ENCODE measurements at regions not wholly inside any gene's neighbourhood (a gene's known extent, or its start where the extent isn't known, plus 50 kb on each side); places are given as distances from the start of the nearest gene placed in this dataset.
A peak's percentile ranks its signal among the peaks of the same experiment; 100 is the strongest.
"Not testable (repeated sequence)": the region's sequence is repeated elsewhere in the genome, so short reads cannot be mapped to it uniquely, and the experiment has no call there.

DNA sequence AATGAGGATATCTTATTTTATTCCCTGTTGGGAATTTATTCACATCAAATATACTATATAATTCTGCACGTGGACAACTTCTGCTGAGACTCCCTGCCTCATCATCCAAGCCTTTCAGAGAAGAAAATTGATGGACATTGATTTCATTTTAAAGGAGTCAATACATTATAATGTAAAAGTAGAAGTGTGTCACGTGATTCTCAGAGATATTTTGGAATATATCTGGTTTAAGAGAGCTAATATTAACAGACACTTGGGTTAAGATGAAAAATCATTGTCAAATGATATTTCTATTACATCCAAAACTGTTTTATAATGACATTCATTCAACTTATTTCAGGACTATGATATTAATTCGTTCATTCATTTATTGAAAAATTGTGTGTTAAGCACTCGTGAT lies 314.2 kb downstream of the ADGRL2 start:
- DNase-seq = no peak

DNA sequence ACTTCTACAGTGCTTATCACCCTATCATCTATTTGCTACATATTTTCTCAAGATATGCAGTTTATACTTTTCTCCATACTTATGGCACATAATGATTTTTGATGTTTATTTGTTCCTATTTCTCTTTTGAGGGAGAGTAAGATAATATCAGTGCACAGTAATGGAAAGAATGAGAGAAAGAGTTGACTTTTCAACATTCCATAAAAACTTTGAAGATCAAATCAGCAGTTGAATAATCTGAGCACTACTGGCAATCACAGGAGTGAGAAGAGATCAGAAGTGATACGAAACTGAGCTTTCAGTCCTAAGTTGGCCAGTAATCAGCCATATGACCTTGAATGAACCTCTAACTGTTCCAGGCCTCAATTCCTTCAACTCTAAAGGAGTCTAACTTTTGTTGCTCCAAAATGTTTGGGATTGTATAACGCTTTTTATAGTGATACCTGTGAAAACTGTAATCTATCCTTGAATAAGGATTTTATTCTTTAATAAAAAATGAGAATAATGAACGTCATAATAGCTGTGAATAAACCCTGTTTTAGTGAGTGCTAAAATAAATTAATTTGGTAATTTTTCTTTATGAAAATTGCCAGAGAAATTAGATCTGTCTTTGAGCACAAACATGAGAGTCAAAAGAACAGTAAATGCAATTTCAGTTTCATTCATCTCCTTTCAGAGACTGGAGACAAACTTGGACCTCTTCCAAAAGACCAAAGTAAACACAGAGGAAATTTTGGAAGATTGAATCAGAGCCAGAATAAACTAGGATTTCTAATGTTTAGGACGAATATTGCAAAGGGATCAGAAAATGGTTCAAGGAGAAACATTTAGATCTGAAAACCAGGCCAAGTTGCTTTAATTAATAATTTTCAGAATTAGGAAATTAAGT lies 309.9 kb downstream of the ADGRL2 start:
- peak; percentile 58 for DNase-seq

DNA sequence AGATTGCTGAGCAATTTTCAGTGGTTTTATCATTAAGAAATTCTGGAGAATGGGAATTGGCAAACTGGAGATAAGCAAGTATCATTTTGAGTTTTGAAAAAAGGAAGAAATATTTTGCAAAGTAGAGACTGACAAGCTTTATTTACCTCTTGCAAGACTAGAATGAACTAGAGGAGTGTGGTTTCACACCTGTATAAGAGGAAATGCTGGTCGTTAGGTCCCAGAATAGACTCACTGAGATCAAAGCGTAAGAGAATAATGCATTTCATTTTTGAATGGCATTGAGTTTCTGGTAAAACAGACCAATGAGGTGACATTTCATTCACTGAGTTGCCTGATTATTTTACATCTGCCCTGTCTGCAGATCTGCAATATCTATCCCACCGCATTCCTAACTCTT lies 308.1 kb downstream of the ADGRL2 start:
- no peak for DNase-seq

DNA sequence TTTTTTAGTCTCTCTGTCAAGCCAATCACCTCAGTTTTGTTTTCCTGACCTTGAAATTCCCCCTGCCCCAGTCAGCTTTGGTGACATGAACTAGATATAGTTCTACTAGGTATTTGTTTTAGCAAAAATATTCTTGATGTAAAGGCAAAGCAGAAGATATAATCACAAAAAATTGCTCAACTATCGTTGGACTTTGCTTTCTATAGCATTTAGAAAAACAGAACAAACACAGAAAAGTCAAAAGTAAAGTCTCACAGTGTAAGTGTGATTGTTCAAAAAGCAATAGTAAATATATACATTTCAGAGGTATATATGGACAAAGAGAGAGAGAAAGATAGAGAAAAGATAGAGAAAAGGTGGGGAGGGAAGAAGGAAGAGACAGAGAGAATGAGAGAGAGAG lies 305.9 kb downstream of the ADGRL2 start:
- no peak for DNase-seq

DNA sequence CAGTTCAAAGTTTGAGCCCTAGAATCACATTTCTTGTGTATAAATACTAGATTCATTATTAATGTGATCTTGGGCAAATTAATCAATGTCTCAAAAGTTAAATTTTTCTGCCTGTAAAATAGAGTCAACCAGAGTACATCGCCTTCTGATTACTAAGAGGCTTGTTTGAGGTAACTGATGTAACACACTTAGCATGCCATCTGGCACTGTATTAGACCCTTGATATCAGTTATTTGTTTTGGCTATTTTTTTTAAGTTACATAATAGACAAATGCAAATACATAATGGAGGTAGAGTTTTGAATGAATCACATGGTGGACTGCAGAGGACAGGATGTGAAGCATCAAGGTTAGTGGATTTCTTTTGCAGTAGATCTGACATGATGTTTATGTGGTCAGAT lies 298.4 kb downstream of the ADGRL2 start:
- no peak for DNase-seq

DNA sequence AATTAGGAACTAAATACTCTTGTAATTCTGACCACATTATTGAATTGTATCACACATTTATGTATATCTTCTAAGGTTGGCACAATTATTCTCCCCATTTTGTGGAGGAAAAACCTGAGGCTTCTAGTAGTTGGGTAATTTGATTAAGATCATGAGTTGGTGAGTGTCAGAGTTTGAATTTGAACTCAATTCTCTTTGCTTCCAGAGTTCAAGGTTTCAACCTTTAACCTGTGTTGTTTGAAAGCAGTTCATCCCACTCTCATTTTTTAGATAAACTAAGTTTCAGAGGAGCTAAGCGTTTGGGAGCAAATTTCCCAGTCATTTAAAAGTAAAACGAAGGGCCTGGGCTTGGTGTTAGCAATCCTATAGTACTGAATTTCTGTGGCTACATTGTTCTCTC lies 293.4 kb downstream of the ADGRL2 start:
- DNase-seq = no peak

DNA sequence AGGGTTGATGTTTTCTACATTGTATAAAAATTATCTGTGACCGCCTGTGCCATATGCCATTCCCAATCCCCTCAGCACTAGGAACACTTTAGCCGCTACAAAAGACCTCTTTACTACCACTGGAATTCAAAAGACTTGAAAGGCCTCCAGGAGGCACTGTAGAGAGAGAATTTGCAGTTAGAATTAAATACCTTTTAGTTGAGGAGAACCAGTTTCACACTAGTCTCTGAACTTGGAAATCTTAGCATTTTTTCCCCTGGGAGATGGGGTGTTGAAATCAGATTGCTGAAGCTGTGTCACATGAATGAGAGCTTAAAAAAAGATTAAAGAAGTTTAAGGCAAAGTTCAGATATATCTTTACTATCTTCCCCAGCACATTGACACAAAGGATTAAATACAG lies 291.0 kb downstream of the ADGRL2 start:
- DNase-seq = no peak

DNA sequence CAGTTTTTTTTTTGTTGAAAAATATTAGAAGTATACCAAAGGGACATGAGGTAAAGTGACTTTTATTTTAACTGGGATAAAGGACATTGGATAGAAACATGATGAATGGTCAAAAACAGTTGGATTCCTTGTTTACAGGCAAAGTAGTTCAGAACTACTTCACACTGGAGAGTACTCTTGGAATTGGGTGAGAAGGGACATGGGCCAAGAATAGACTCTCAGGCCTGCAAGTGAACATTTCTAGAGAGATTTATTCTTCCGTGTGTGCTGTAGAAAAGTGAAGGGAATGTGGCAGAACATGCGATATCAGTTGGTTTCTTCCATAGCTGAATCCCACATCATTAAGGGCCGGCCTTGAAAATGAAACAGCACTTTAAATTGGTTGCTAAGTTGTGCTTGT lies 290.5 kb downstream of the ADGRL2 start:
- DNase-seq = no peak

DNA sequence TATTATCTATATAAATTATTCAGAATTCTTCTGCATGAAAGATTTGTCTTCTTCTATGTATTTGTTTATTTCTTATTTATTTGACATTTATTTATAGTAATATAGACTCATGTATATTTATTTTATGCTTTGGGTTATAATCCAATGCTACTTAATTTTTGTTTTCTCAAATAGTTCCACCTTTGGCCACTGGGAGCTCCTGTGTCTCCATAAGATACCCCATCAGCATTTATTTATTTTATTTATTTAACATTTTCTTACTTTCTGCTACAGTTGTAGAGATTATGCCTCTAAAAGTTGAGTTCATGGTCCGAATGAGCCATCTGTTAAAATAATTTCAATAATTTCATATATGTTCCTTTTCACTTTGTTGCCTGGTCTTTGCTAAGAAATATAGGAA lies 289.4 kb downstream of the ADGRL2 start:
- DNase-seq = no peak

DNA sequence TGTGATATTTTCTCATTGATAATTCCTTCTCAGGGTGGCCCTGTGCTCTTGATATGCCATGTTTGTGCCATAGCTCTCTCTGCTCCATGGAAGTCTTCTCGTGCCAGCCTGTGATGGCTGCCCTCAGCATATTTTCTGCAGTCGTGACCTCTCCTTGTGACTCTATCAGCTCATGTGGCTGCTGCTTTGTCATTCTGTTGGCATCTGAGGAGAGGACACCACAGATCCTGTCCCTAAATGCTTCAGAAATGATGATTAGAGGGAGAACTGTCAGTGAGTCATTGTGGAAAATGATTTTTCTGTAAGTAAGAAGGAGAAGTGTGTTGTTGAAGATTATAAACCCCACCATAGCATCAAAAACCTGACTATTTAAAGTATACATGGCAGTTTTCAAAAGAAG lies 286.0 kb downstream of the ADGRL2 start:
- DNase-seq = no peak

DNA sequence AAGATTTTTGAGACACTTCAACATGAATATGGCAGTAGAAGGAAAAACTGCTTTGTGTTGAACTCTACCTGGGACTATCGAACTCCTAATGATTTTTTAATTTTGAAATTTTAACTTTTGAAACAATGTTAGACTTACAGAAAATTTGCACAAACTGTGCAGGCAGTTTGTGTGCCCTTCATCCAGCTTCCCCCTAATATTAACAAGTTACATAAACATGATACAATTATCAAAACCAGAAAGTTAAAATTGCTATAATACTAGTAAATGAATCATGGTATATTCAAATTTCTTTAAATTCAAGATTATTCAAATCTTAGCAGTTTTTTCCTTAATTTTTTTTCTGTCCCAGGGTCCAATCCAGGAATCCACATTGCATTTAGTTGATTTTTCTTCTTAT lies 278.9 kb downstream of the ADGRL2 start:
- no peak for DNase-seq

DNA sequence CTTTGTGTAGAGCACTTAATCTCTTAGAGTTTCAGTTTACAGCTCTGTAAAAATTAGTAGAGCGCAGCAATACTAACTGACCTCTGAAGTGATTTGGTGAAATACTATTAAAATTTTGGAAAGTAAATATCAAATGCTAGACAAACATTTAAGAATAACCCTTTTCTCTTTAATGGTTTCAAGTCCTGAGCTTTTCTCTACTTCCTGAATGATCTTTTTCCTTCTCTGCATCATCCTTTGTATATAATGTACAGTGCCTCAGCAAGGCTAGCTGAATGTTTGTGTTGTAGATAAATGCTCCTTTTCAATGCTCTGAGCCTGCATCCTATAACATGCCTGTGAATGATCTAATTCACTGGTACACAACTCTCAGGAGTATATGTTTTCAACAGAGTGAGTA lies 272.9 kb downstream of the ADGRL2 start:
- DNase-seq = peak; percentile 5

DNA sequence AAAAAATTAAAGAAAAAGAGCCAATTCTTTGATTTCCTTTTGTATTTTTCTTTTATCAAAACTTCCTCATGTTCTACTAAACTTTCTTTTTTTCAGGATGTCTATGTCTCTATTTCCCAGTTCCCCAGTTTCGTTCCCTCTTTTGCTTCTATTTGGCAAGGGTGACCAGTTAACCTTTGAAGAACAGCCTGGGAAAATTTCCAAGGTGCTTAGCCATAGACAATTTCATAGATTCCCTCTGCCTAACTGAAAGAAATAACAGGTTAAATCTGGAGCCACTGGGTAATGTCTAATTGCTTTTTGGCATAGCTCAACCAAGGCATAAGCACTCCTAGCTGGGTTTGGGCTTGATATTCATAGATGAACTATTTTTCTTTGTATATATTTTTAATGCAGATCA lies 272.3 kb downstream of the ADGRL2 start:
- DNase-seq = peak; percentile 34

DNA sequence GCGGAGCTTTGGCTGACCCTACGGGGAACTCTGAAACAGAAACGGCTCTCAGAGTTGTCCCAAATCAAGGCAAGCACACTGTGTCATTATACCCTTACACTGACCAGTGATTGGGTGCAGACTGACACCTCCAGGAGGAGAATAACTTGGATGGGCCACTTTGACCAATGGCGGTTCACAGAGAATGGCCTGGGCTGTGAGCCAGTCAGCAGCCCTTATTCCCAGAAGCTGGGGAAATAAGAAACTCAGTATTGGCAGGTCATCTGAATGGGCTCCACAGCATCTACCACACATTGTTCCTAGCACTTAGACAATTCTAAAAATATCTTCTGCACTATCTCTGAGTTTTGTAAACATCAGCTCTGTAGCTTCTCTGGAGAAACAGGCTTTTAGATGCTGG lies 265.2 kb downstream of the ADGRL2 start:
- DNase-seq = no peak

DNA sequence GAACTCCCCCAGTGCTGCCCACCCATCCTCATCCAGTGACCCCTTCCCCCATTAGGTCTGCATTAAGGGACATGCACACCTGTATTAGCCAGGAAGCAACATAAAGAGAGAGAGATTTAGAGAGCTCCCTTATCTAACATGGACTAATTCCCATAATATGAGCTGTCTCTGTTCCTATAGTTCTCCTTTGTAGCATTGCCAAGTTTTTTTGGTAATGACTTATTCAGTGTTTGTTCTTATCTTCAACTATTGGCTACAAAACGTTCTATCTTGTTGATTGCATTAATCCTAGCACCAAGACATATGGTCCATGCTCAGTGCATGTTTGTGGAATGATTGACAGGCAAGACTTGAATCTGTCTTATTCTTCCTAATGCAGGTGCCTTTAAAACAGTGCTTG lies 264.0 kb downstream of the ADGRL2 start:
- no peak for DNase-seq

DNA sequence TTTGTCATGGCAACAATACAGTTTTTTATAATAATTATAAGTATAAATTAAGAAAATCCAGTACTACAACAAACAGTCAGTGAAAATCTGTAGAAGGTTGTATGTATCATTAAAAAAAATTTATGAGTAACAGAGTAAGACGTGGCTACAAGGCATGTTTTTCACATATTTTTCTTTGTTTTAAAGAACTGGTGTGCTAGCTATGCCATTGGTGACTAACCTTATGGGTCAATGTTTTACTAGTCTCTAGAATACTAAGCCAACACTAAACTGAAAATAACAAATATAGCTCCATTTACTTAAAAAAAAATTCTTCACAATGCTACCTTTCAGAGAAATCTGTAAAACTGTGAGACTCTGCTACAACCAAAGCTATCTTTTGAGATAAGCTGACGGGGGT lies 261.5 kb downstream of the ADGRL2 start:
- no peak for DNase-seq

DNA sequence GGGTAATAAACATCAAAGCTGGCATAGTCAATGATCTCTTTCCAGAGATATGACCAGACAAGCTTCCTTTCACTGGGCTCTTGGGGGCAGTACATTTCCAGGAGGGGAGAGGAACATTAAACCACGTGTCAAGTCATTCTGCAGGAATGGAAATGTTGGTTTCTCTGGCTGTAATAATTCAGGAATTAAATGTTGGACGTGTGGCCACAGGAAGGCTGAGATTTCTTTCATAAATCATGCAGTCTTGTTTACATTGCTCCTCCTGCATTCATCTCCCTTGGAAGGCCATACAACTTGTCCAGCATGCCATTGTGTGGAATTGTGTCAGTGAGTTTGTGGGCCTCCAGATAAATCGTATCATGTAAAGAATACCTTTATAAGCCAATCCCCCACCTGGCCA lies 259.2 kb downstream of the ADGRL2 start:
- no peak for DNase-seq

DNA sequence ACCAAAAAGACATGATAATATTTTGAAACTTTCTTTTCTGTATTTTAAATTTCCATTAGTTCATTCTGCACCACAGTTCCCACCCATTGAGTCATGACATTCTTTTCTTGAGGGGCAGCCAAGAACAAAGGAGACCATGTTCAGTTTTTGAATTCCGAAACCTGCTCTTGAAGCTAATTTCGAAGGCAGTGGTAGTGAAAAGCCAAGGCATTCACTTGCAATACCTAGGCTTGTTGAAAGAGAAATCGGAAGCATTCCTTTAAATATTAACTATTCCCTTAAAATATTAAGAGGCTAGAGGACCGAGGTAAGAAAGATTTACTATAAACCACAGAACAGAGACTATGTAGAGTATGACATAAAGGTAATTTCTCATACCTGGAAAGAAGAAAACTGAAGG lies 256.3 kb downstream of the ADGRL2 start:
- no peak for DNase-seq

DNA sequence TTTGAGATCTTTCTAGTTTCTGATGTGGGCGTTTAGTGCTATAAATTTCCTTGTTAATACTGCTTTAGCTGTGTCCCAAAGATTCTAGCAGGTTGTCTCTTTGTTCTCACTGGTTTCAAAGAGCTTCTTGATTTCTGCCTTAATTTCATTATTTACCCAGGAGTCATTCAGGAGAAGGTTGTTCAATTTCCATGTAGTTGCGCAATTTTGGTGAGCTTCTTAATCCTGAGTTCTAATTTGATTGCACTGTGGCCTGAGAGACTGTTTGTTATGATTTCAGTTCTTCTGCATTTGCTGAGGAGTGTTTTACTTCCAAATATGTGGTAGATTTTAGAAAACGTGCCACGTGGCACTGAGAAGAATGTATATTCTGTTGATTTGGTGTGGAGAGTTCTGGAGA lies 254.6 kb downstream of the ADGRL2 start:
- not testable (repeated sequence) for DNase-seq

DNA sequence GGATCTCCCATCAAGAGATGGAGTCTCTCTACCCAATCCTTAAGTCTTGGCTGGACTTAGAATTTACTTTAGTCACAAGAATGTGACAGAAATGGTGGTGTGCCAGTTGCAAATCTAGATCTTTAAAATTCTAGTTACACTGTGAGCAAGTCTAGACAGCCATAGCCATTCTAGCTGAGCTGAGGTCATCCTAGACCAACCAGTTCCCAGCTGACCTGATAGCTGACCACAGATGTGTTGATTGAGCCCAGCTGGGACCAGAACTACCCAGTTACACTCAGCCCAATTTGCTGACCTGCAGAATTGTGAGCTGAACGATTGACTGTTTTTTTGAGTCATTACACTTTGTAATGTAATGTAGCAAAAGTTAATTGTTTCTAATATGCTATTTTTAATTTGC lies 251.8 kb downstream of the ADGRL2 start:
- DNase-seq = no peak

DNA sequence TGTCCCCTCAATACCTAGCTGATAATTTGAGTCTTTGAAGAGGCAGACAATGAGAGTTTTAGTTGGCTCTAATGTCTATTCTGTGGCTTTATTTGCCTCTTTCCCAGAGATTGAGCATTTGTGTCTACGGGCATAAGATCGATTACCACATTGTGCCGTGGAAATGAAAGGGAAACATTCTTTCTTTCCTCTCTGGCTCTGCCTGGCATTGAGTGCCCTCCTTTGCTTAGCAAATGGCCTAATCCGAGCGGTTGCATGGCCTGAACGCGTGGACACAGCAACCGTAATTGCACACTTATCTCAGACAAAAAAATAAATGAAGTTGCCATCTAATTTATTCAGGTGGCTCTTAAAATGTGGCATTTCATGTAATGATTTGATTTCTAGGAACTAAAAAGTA lies 247.9 kb downstream of the ADGRL2 start:
- no peak for DNase-seq

DNA sequence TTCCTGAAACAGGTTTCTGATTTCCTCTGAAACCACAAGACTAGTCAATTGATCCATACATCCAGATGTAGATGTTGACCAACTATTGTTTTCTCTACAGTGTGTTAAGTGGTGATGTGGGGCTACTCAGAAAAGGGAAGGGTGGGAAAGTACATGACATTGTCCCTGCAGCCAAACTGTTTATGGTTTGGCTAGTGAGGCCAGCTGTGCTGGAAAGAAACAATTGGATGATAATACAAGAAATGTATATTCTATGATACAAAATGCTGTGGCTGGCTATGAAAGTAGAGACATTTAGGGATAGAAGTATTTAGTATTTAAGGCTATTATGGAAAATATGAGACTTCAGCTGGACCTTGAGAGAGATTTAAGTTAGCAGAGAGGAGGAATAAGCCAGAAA lies 244.5 kb downstream of the ADGRL2 start:
- no peak for DNase-seq

DNA sequence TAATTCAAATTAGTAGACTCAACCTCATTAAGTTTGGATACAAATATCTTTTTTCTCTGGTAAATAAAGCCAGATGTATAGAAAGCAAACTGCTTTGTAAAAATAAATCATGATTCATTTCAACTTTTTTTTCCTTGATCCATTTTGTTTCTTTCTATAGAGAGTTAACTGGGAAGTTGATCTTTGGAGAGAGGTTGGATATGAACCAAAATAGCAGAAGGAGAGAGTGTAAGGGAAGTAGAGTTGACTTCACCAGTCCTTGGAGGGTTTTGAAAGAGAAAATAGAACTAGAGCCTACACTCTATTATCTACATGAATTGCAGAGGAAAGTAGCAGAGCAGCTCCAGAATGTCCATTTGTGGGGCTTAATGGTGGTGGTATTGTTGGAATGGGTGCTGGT lies 243.8 kb downstream of the ADGRL2 start:
- no peak for DNase-seq

DNA sequence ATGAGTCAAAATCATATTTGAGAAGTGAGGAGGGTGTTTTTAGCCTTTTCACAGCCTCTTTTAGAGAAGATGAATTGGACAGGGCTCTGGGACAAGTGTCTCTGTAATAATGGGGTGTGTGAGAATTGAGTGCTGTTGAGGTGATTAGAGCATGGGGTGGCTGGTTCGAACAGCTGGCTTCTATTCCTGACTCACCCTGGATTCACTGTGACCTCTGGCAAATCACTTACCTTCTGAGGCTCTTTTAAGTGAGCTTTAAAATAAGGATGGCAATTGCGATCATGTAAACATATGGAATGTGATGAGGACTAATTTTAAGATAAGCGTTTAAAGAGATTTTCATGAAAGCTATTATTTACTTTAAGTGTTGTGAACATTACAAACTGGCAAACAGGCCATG lies 243.4 kb downstream of the ADGRL2 start:
- no peak for DNase-seq
